ENCODE measurements at regions not wholly inside any gene's neighbourhood (a gene's known extent, or its start where the extent isn't known, plus 50 kb on each side); places are given as distances from the start of the nearest gene placed in this dataset.

GRCh38 chr3:56979791-56980190, 80.7 kb upstream of the SPATA12 start:
- H3K36me3 Mint-ChIP-seq (ENCODE audit: low read depth) = no peaks in the 10 kb centered on the region
- H3K27me3 Mint-ChIP-seq = no peaks in the 10 kb centered on the region
- H3K4me3 Mint-ChIP-seq = no peak overlapping the region
- H3K27ac Mint-ChIP-seq = no peak overlapping the region
- DNase-seq (no peak), ATAC-seq (no peak)
- H3K4me1 Mint-ChIP-seq = peaks cover 2% of the 10 kb centered on the region
- H3K9me3 ChIP-seq (ENCODE audit: control insufficient read depth, low read length, poor library complexity, severe bottlenecking) = no peaks in the 10 kb centered on the region

- ATAC-seq = no peak
- no peaks in the 10 kb centered on the region for H3K9me3 ChIP-seq (ENCODE audit: control insufficient read depth, low read length, poor library complexity, severe bottlenecking)
- no peak for DNase-seq
- no peak overlapping the region for H3K27ac Mint-ChIP-seq
- H3K4me1 Mint-ChIP-seq = peaks cover 2% of the 10 kb centered on the region
- no peaks in the 10 kb centered on the region for H3K36me3 Mint-ChIP-seq (ENCODE audit: low read depth)
- H3K27me3 Mint-ChIP-seq = no peaks in the 10 kb centered on the region
- no peak overlapping the region for H3K4me3 Mint-ChIP-seq
Measured at GRCh38 chr3:56977561-56977889, 82.9 kb upstream of the SPATA12 start.

- Mint-ChIP-seq H3K4me3 (no peak overlapping the region), H3K4me1 (peaks cover 2% of the 10 kb centered on the region), H3K27ac (no peak overlapping the region), H3K27me3 (no peaks in the 10 kb centered on the region), H3K36me3 (ENCODE audit: low read depth) (no peaks in the 10 kb centered on the region)
- no peaks in the 10 kb centered on the region for H3K9me3 ChIP-seq (ENCODE audit: control insufficient read depth, low read length, poor library complexity, severe bottlenecking)
- DNase-seq (no peak), ATAC-seq (no peak)
Measured at GRCh38 chr3:56976651-56977560, 83.6 kb upstream of the SPATA12 start.

- H3K27ac Mint-ChIP-seq = no peak overlapping the region
- no peaks in the 10 kb centered on the region for H3K4me1 Mint-ChIP-seq
- H3K9me3 ChIP-seq (ENCODE audit: control insufficient read depth, low read length, poor library complexity, severe bottlenecking) = no peaks in the 10 kb centered on the region
- ATAC-seq (no peak), DNase-seq (no peak)
- no peak overlapping the region for H3K4me3 Mint-ChIP-seq
- H3K27me3 Mint-ChIP-seq = no peaks in the 10 kb centered on the region
- H3K36me3 Mint-ChIP-seq (ENCODE audit: low read depth) = no peaks in the 10 kb centered on the region
Measured at GRCh38 chr3:56975567-56975966, 84.9 kb upstream of the SPATA12 start.

- no peak for DNase-seq
- peaks cover 3% of the 10 kb centered on the region for H3K4me1 Mint-ChIP-seq
- no peak overlapping the region for H3K4me3 Mint-ChIP-seq
- H3K27ac Mint-ChIP-seq = no peak overlapping the region
- no peaks in the 10 kb centered on the region for H3K27me3 Mint-ChIP-seq
- no peaks in the 10 kb centered on the region for H3K36me3 Mint-ChIP-seq (ENCODE audit: low read depth)
- no peak for ATAC-seq
- no peaks in the 10 kb centered on the region for H3K9me3 ChIP-seq (ENCODE audit: control insufficient read depth, low read length, poor library complexity, severe bottlenecking)
Measured at GRCh38 chr3:56974247-56974930, 86.1 kb upstream of the SPATA12 start.

- no peaks in the 10 kb centered on the region for H3K9me3 ChIP-seq (ENCODE audit: control insufficient read depth, low read length, poor library complexity, severe bottlenecking)
- H3K27me3 Mint-ChIP-seq = no peaks in the 10 kb centered on the region
- no peak for DNase-seq
- peaks cover 3% of the 10 kb centered on the region for H3K4me1 Mint-ChIP-seq
- ATAC-seq = no peak
- H3K4me3 Mint-ChIP-seq = no peak overlapping the region
- H3K36me3 Mint-ChIP-seq (ENCODE audit: low read depth) = no peaks in the 10 kb centered on the region
- H3K27ac Mint-ChIP-seq = no peak overlapping the region
Measured at GRCh38 chr3:56971816-56972215, 88.6 kb upstream of the SPATA12 start.

- no peaks in the 10 kb centered on the region for H3K27me3 Mint-ChIP-seq
- no peaks in the 10 kb centered on the region for H3K36me3 Mint-ChIP-seq (ENCODE audit: low read depth)
- H3K9me3 ChIP-seq (ENCODE audit: control insufficient read depth, low read length, poor library complexity, severe bottlenecking) = no peaks in the 10 kb centered on the region
- no peak overlapping the region for H3K27ac Mint-ChIP-seq
- H3K4me3 Mint-ChIP-seq = no peak overlapping the region
- ATAC-seq (no peak), DNase-seq (no peak)
- H3K4me1 Mint-ChIP-seq = peaks cover 3% of the 10 kb centered on the region
Measured at GRCh38 chr3:56971261-56971660, 89.2 kb upstream of the SPATA12 start.

GRCh38 chr3:56970461-56970879, 90.0 kb upstream of the SPATA12 start:
- H3K36me3 Mint-ChIP-seq (ENCODE audit: low read depth) = no peaks in the 10 kb centered on the region
- no peaks in the 10 kb centered on the region for H3K9me3 ChIP-seq (ENCODE audit: control insufficient read depth, low read length, poor library complexity, severe bottlenecking)
- H3K4me3 Mint-ChIP-seq = no peak overlapping the region
- no peaks in the 10 kb centered on the region for H3K27me3 Mint-ChIP-seq
- peaks cover 3% of the 10 kb centered on the region for H3K4me1 Mint-ChIP-seq
- H3K27ac Mint-ChIP-seq = no peak overlapping the region
- ATAC-seq = no peak
- no peak for DNase-seq

- Mint-ChIP-seq H3K27me3 (no peaks in the 10 kb centered on the region), H3K4me3 (no peak overlapping the region), H3K4me1 (peaks cover 3% of the 10 kb centered on the region), H3K27ac (peak overlapping the region; percentile 67), H3K36me3 (ENCODE audit: low read depth) (no peaks in the 10 kb centered on the region)
- ATAC-seq = no peak
- H3K9me3 ChIP-seq (ENCODE audit: control insufficient read depth, low read length, poor library complexity, severe bottlenecking) = no peaks in the 10 kb centered on the region
- no peak for DNase-seq
Measured at GRCh38 chr3:56969851-56970250, 90.6 kb upstream of the SPATA12 start.

GRCh38 chr3:56966509-56966908, 94.0 kb upstream of the SPATA12 start:
- Mint-ChIP-seq H3K27ac (no peak overlapping the region), H3K36me3 (ENCODE audit: low read depth) (no peaks in the 10 kb centered on the region), H3K4me3 (no peak overlapping the region), H3K4me1 (peaks cover 3% of the 10 kb centered on the region), H3K27me3 (no peaks in the 10 kb centered on the region)
- ATAC-seq = no peak
- H3K9me3 ChIP-seq (ENCODE audit: control insufficient read depth, low read length, poor library complexity, severe bottlenecking) = no peaks in the 10 kb centered on the region
- no peak for DNase-seq

- Mint-ChIP-seq H3K36me3 (ENCODE audit: low read depth) (no peaks in the 10 kb centered on the region), H3K4me1 (peaks cover 3% of the 10 kb centered on the region), H3K27ac (no peak overlapping the region), H3K4me3 (no peak overlapping the region), H3K27me3 (no peaks in the 10 kb centered on the region)
- DNase-seq (no peak), ATAC-seq (no peak)
- H3K9me3 ChIP-seq (ENCODE audit: control insufficient read depth, low read length, poor library complexity, severe bottlenecking) = no peaks in the 10 kb centered on the region
Measured at GRCh38 chr3:56966104-56966503, 94.4 kb upstream of the SPATA12 start.

- no peak overlapping the region for H3K27ac Mint-ChIP-seq
- H3K36me3 Mint-ChIP-seq (ENCODE audit: low read depth) = no peaks in the 10 kb centered on the region
- no peaks in the 10 kb centered on the region for H3K27me3 Mint-ChIP-seq
- DNase-seq (no peak), ATAC-seq (no peak)
- peaks cover 13% of the 10 kb centered on the region for H3K4me1 Mint-ChIP-seq
- no peaks in the 10 kb centered on the region for H3K9me3 ChIP-seq (ENCODE audit: control insufficient read depth, low read length, poor library complexity, severe bottlenecking)
- no peak overlapping the region for H3K4me3 Mint-ChIP-seq
Measured at GRCh38 chr3:56962922-56963321, 97.5 kb upstream of the SPATA12 start.

GRCh38 chr3:56962206-56962605, 98.3 kb upstream of the SPATA12 start:
- no peaks in the 10 kb centered on the region for H3K36me3 Mint-ChIP-seq (ENCODE audit: low read depth)
- ATAC-seq = no peak
- H3K4me1 Mint-ChIP-seq = peaks cover 13% of the 10 kb centered on the region
- H3K9me3 ChIP-seq (ENCODE audit: control insufficient read depth, low read length, poor library complexity, severe bottlenecking) = no peaks in the 10 kb centered on the region
- H3K27me3 Mint-ChIP-seq = no peaks in the 10 kb centered on the region
- DNase-seq = no peak
- no peak overlapping the region for H3K4me3 Mint-ChIP-seq
- H3K27ac Mint-ChIP-seq = no peak overlapping the region
